ENCODE measurements at regions not wholly inside any gene's neighbourhood (a gene's known extent, or its start where the extent isn't known, plus 50 kb on each side); places are given as distances from the start of the nearest gene placed in this dataset.

DNA sequence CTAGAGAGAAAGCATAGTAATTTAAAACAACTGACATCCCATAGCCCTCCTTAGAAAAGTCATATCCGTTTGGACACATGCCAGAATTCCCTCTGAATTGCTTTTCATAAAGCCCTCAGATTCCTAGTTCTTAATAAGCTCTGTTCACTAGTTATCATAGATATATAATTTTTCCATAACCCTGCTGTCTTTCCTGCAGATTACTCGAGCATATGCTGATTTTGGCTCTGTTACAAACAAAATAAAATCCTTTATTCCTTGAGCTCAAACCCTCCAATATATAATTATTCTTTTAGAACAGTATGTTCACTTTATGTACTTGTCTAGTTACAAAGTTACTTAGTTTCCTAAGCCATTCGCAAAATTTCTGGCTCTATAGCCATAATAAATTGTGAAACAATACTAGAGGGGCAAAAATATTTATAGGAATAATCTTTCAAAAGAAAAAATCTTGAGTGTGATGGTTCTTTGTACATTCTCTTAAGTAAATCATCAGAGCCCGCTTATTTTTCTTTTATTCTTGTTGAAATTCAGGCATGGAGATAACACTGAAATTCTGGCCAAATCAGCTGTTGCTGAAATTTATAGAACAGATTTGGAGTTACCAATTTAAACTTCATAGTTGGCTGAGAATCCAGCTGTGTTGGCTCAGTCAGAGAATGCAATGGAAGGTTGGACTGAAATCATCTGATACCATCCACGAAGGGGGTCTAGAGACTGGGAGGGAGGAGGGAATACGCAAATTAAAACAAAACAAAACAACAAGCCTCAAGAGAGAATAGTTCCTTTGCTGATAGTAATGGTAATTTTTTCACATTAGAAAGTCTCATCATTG is 146.1 kb upstream of the TMEM196 start:
- TF ChIP-seq, protein P1, sequence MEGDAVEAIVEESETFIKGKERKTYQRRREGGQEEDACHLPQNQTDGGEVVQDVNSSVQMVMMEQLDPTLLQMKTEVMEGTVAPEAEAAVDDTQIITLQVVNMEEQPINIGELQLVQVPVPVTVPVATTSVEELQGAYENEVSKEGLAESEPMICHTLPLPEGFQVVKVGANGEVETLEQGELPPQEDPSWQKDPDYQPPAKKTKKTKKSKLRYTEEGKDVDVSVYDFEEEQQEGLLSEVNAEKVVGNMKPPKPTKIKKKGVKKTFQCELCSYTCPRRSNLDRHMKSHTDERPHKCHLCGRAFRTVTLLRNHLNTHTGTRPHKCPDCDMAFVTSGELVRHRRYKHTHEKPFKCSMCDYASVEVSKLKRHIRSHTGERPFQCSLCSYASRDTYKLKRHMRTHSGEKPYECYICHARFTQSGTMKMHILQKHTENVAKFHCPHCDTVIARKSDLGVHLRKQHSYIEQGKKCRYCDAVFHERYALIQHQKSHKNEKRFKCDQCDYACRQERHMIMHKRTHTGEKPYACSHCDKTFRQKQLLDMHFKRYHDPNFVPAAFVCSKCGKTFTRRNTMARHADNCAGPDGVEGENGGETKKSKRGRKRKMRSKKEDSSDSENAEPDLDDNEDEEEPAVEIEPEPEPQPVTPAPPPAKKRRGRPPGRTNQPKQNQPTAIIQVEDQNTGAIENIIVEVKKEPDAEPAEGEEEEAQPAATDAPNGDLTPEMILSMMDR (IDR thresholded peaks at IDR 0.05; ENCODE audit: insufficient read depth, low read depth, low read length) = no peak
- no peak for TF ChIP-seq EZH2 (IDR thresholded peaks at IDR 0.05; ENCODE audit: insufficient read depth, low read length)

Measured in astrocyte (in vitro differentiated cells and primary cell).